ENCODE measurements at regions not wholly inside any gene's neighbourhood (a gene's known extent, or its start where the extent isn't known, plus 50 kb on each side); places are given as distances from the start of the nearest gene placed in this dataset.
A peak's percentile ranks its signal among the peaks of the same experiment; 100 is the strongest.

- peak; percentile 33 for DNase-seq
Measured at GRCh38 chr18:27685807-27686412, 491.0 kb downstream of the CDH2 start.

GRCh38 chr18:27685091-27685490, 491.8 kb downstream of the CDH2 start:
- no peak for DNase-seq

- no peak for DNase-seq
Measured at GRCh38 chr18:27674411-27674810, 489.3 kb upstream of the CHST9 start.

GRCh38 chr18:27673861-27674260, 488.8 kb upstream of the CHST9 start:
- DNase-seq, result no peak

GRCh38 chr18:27668158-27668557, 483.1 kb upstream of the CHST9 start:
- DNase-seq, result no peak

- DNase-seq, result no peak
Measured at GRCh38 chr18:27667064-27667463, 482.0 kb upstream of the CHST9 start.

- no peak for DNase-seq
Measured at GRCh38 chr18:27666016-27666415, 480.9 kb upstream of the CHST9 start.

- DNase-seq, result no peak
Measured at GRCh38 chr18:27665264-27665799, 480.2 kb upstream of the CHST9 start.

- DNase-seq, result no peak
Measured at GRCh38 chr18:27662949-27663348, 477.8 kb upstream of the CHST9 start.

- DNase-seq, result no peak
Measured at GRCh38 chr18:27662537-27662936, 477.4 kb upstream of the CHST9 start.

- peak; percentile 83 for DNase-seq
Measured at GRCh38 chr18:27661320-27662018, 476.4 kb upstream of the CHST9 start.

GRCh38 chr18:27656905-27657304, 471.8 kb upstream of the CHST9 start:
- no peak for DNase-seq

- DNase-seq, result no peak
Measured at GRCh38 chr18:27656167-27656778, 471.2 kb upstream of the CHST9 start.

- DNase-seq, result no peak
Measured at GRCh38 chr18:27653247-27653646, 468.1 kb upstream of the CHST9 start.

- no peak for DNase-seq
Measured at GRCh38 chr18:27652480-27653121, 467.5 kb upstream of the CHST9 start.

- no peak for DNase-seq
Measured at GRCh38 chr18:27649621-27650020, 464.5 kb upstream of the CHST9 start.

GRCh38 chr18:27645929-27646328, 460.8 kb upstream of the CHST9 start:
- no peak for DNase-seq

- DNase-seq, result peak; percentile 33
Measured at GRCh38 chr18:27636576-27637085, 451.5 kb upstream of the CHST9 start.

GRCh38 chr18:27632706-27633105, 447.6 kb upstream of the CHST9 start:
- no peak for DNase-seq

- DNase-seq, result peak; percentile 39
Measured at GRCh38 chr18:27627927-27628326, 442.8 kb upstream of the CHST9 start.

- DNase-seq, result no peak
Measured at GRCh38 chr18:27621236-27621890, 436.3 kb upstream of the CHST9 start.

GRCh38 chr18:27619906-27620305, 434.8 kb upstream of the CHST9 start:
- DNase-seq, result no peak
